ENCODE measurements at regions not wholly inside any gene's neighbourhood (a gene's known extent, or its start where the extent isn't known, plus 50 kb on each side); places are given as distances from the start of the nearest gene placed in this dataset.

DNA sequence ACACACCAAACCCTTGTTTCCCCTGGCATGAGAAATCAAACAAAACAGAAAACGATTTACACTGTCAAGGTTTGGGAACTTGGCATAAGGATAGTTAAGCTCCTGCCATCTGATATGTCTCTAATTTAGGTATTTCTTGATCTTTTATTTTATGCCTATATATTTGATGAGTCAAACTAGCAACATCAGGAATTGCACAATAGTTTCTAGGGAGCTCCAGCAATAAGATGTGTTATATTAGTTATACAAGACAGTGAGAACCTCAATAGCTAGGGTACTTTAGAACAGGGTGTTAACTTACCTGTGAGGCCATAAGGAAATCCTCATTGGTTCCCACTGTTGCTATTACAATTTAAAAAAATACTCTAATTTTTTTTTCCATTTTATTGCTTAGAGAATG, 474.2 kb downstream of the GBA3 start:
- DNase-seq: no peak

DNA sequence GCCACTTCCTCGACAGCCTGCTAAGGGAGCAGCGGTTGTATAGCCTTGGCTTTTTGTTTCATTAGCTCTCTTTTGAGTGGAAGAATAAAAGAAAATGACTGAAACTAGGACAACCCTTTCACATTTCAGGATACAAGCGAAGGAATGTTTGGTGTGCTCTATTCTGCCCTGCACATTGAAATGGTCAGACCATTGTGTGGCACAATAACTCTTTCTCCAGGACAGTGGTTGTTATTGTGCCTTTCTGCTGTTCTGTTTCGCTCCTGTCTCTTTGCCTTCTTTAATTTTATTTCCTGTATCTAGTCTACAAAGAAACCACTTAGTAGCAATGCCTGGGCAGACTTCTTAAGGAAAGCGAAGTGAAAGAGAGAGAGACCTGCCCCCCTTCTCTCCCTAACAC, 473.7 kb downstream of the GBA3 start:
- DNase-seq: no peak

DNA sequence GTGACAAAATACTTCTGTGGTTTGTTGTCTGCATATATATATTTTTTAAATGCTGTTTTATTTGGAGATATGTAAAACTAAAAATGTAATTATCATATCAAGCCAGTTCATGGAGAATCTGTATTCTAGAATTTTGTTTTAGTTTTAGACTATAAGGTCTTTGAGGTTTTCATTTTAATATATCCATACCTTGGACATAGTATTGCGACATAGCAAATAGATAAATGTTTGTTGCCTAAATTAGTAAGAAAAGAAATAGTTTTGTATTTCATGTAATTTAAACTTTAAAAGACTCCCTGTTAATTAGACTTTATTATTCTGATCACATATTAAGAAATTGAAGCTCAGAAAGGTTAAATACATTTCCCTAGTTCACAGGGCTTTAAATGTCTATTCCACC, 472.9 kb downstream of the GBA3 start:
- DNase-seq: no peak

DNA sequence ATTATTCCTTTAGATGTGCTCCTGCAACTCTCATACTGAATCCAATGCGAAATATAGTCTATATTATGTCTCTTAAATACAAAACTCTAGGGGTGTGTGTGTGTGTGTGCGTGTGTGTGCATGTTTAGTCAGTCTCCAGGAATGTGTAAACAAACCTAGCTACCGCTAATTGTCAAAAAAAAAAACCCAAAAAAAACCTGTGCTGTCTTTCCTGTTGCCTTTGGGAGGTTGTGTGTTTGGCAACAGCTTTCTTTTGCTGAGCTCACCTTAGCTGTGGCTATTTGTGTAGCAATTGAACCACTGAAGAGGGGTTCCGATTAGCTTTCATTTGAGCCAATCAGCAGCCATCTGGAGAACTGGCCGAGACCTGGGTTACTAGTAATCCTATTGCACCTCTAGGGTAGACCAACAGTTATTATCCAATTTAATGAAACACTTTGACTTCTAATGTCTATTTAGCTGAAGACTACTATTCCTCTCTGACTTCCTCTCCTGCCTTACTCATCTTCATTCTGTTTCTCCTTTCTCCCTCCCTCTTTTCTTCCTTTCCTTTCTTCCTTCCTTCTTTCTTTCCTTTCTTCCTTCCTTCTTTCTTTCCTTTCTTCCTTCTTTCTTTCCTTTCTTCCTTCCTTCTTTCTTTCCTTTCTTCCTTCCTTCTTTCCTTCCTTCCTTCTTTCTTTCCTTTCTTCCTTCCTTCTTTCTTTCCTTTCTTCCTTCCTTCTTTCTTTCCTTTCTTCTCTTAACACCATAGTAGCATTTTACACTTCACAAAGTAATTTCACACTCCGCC, 471.1 kb downstream of the GBA3 start:
- no peak for DNase-seq

DNA sequence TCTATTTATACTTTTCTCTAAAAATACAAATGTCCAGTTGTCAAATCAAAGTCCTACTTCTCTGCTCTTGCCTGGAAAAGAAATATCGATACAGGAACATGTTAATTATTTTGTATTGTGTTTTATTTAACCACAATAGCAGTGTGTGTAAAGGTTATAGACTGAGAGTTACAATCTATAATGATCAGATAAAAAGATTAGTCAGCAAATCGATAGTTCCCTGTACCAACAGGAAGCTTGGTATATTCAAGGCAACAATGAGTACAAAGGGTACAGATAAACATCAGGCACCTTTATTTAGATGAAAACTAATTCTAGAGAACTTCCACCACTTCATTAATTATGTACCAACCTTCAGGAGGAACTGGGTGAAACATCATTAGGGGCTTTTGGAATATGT, 469.5 kb downstream of the GBA3 start:
- no peak for DNase-seq

DNA sequence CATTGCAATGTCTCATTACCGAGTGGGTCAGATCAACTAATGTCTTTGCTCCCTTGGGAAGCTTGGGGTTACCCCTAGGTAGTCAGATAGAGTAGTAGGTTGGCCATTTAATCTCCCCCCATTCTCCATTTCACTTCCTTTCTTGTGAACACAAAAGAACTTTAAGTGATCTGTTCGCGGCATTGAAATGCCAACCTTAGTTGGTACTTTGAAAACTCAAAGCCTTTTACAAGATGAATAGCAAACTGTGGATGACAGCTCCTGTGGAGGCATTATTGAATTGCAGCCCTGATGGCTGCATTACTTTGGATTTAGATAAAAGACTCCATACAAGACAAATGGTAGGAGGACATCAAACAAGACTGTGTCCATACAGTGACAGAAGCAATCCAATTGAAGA, 469.1 kb downstream of the GBA3 start:
- no peak for DNase-seq

DNA sequence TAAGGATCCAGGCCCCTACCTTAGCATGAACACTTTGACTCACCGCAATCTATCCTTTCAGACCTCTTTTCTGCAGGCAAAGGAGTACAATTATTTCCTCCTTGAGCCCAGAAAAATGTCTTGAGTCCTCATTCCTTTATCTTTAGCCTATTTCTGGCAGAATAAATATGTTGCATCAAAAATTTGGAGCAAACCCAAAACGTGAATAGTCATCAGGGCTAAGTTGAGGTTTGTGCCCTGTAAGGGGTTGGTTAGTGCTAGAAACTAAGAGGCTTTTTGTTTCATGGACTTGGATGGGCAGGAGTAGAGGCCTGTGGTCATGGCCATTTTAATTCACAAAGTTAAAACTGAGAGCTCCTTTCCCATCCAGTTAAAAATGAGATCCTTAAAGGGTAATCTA, 460.3 kb downstream of the GBA3 start:
- no peak for DNase-seq

DNA sequence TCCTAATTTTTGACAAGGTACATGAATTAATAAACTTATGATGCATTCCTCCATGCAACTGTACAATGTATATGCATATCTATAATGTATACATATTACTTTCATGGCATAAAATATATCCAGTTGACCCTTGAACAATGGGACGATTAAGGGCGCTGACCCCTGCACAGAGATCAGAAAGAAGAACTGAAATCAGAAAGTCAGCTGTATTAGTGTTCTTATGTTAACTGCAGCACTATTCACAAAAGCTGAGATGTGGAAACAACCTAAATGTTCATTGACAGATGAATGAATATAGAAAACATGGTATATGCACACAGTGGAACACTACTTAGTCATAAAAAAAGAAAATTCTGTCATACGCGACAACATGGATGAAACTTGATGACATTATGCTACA, 457.1 kb downstream of the GBA3 start:
- no peak for DNase-seq

DNA sequence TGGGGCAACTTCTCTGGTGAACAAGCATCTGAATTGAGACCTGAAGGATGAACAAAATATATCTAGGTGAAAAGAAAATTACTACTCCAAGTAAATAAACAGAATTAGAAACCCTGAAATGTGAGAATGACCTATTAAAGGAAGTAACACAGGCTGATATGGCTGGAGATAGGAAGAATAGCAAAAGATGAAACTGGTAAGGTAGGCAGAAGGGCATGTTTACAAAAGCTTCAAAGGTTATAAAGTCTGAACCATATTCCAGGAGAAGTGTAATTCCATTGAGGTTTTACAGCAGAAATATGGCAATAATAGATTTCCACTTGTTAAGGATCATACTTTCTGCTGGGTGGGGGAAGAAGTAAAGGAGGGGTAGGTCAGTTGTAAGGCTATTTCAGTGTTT, 452.0 kb downstream of the GBA3 start:
- no peak for DNase-seq

DNA sequence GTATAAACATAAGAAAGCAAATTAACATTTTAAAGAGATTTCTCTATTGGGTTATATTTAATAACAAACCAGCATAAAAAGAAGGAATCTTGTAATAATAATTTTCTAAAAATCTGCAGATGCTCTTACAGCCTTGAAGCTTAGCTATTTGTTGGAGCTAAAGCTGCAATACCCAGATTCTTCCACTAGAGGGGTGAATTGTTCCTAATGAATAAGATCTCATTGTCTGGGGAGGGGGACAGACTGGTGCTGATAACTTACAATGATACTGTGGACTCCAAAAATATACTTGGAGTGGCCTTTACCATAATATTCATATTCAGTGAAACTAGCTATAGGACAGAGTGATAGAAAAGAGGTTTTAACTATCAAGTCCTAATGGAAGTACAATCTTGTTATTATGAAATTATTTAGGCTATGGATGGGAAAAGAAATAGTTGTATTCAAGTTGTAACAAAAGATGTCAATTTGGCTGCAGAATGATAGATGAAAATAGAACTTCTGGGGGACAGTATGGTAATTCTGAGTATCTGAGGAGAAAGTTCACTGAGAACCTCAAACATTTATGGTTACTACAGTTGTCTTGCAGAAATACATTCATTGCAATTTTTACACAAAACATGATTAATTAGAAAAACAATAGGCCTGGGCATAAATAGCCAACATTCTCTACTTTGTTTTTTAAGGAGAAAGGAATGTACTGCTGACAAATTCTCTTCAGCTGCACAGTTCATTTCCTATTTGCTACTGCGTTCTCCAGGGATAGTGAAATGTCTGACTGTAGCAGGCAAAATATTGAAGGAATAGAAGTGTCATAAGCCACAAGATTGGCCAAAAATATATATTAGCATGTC, 443.3 kb downstream of the GBA3 start:
- no peak for DNase-seq

DNA sequence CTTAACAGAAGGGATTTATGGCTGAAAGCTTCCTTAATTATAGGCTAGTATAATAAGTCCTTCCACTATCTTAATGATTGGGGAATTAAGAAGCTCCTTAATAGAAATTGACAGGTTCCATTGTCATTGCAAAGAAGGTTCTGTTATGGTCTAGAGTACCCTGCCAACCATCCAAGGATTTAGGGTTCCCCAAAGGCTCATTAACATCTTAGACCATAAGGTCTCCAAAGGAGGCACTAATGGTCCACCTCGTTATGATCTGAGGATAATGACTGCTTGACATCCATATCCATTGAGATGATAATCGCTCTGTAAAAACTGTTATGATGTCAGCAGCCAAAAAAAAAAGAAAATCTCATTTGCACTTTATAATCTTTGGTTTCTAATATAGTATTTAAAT, 441.6 kb downstream of the GBA3 start:
- no peak for DNase-seq

DNA sequence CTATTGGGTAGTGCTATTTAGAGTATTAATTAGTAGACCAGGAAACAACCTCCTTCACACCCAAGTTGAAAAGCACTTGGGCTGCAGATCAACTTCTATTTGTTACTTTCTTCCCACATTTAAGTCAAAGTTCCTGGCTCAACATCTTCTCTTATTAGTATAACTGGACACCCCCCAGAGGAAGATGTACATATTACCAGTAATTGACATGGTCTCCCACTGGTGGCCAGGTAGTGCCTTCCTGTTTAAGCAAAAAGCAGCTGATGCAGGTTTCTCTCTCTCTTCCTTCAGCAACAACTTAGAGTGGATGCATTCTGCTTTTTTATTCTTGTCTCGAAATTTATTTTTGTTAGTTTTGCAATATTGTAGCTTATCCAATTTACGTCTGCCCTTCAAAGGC, 438.1 kb downstream of the GBA3 start:
- no peak for DNase-seq

DNA sequence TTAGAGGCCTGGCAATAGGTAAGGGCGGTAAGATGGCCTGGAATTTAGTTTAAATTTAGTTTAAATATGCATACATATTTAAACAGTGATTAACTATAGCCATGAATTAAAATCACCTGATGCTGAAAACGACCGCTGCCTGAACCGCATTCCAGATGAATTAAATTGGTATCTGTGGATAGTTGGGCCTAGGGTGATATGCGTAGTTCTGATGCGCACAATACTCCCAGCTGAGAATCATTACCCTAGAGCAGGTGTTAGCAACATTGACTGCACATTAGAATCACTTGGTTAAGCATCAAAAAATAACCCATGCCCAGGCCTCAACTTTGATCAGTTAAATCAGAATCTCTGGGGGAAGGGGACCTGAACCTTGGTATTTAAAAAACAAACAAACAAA, 432.4 kb downstream of the GBA3 start:
- DNase-seq: no peak

DNA sequence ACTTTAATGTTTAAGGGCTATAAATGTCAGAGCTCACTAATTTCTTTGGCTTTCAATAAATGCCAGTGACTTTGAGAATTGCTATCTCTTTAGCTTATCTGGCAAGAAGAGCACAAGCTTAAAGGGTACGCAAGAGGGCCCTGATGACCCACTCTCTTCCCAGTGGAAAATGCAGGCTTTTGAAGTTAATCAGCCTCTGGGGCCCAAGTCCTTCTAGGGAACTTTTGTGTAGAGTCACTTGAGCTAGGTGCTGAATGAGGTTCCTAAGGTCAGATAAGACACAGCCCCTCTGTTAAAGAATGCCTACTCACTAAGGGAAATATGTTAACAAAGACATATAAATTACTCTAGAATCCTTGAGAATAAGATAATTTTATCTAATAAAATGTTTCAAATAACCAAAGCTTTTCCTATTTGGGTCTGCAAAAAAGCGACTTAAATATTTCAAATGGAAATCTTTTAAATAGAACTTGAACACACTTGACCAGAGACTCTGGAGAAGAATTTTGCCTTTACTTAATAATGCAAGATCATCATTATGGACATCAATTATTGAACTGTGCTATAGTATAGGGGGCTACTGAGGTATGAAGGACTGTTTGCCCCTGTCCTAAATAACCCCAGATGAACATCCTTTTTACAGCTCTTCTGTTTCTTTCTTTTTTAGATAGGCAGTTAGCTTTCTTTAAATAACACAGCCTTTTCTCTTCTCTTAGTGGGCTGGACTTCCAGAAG, 430.1 kb downstream of the GBA3 start:
- DNase-seq: no peak

DNA sequence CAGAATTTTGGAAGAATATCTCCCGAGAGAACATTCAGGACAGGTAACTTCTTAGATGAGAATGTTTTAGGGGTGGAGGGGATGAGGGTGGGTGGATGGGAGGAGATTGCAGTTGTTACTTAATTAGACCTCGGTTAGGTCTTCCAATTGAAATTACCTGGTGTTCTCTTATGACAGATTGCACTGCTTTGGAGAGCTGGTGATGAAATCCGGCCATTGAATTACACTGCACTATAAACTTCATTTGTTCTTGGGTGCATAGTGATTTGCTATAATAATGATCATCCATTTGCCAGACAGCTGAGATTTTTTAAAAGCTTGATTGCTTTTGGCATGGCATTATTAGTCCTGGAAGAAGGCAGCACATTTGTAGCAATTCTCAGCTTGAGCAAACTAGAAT, 427.6 kb downstream of the GBA3 start:
- no peak for DNase-seq

DNA sequence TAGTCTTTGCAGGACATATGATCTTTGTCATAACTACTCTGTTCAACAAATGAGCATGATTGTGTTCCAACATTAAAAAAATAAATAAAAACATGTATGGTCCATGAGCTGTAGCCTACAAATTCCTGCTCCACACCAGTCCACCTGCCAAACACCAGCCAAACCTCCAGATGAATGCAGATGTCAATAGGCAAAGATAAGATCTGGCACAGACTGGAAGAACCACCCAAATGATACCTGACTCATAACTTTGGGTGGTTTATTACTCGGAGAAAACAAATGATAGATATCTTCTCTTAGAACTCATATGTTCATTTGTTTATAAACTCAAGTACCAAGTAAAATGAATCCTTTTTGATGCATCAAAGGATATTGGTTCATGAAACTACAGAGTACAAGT, 425.1 kb downstream of the GBA3 start:
- DNase-seq: no peak

DNA sequence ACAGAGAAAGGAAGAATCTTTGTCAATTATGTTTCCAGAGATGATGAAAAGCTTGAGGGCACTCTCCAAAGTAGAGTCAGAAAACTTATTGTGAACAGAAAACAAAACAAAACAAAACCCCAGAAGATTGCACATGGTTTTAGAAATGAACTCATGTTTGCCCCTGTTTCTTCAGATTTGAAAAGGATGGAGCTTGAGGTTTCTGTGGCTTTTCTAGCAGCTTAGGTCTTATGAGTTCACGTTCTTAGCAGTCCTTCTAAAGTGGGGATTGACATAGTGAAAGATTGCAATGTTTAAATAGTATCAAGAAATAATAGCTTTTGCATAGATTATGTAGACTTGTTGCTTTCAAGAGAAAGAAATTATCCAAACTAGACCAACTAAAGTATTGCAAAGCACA, 421.8 kb downstream of the GBA3 start:
- DNase-seq: no peak

DNA sequence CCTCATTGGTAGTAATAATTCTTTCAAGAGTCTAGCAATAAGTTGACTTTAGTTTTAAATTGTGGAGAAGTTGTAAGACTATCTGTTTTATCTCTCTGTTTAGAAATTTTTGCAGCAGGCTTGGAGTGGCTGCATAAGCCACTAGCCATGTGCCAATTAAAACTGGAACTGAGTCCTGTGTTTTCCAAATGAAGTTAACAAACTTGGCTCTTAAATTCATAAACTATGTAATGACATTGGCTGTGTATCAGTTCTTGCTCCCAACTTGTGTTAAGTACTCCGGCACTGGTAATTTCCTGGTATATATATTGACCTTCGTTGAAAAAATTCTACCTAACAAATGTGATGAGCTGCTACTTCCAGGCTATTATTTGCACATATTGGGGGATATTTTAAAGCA, 420.4 kb downstream of the GBA3 start:
- DNase-seq: no peak

DNA sequence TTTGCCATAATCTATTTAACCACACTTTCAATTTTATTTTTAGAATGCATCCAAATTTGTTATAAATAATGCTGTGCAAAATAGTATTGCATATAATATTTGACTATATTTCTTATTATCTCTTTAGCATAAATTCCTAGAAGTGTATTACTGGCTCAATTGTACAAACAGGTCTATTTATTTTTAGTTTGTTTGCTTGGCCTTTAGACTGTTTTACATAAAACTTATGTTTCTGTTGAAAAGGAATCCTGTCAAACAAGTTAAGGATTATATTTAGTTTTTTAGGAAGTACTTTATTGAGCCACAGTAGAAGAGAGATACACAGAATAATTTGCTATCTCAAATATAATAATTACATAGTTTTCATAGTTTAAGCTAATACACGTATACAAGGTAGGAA, 413.8 kb downstream of the GBA3 start:
- DNase-seq: no peak

DNA sequence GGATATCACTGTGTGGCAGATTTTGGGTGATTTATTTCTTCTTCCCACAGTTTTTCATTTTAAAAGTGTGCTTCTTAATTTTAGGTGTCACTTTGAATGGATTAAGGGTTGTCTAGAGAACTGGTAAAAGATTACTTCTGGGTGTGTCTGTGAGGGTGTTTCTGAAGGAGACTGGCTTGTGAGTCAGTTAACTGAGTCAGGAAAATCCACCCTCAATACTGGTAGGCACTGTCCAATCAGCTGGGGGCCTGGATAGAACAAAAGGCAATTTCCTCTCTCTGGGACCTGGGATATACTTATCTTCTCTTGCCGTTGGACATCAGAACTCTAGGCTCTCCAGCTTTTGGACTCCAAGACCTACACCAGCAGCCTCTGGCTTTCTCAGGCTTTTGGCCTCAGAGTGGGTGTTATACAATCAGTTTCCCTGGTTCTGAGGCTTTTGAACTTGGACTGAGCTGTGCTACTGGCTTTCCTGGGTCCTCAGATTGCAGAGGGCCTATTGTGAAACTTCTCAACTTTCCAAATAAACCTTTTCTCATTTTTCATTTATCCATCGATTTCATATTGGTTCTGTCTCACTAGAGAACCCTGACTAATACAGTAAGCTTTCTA, 413.1 kb downstream of the GBA3 start:
- DNase-seq: no peak

DNA sequence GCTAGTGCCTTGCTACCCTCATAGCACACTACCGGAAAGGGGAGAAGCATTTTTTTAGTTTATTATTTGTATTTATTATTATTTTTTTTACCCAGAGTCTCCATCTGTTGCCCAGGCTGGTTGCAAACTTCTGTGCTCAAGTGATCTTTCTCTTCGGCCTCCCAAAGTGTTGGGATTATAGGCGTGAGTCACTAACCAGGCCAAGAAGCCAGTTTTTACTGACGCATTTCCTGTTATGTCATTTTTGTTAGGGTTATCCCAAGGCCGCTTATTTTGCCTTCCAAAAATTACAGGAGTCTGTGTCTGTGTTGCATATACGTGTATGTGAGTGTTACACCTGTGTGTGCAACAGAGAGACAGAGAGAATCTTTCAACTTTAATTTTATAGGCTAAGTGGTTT, 404.5 kb downstream of the GBA3 start:
- no peak for DNase-seq

DNA sequence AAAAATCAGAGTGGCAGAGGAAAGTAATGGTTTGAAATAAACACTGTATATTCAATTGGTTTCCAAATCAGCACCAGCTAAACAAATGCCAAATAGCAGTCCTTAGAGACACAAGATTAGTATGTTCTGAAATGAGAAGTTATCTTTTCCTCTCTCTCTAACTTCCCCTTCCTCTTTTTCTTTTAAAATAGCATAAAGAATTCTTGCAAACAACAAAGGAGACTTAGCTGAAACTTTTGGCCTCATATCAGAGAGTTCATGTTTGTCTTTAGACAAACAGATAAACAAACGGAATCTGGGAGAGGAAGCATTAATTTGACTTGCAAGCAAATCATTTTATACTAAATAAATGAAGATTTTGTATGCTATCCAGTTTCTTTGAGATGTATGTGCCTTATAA, 399.0 kb downstream of the GBA3 start:
- DNase-seq: no peak

DNA sequence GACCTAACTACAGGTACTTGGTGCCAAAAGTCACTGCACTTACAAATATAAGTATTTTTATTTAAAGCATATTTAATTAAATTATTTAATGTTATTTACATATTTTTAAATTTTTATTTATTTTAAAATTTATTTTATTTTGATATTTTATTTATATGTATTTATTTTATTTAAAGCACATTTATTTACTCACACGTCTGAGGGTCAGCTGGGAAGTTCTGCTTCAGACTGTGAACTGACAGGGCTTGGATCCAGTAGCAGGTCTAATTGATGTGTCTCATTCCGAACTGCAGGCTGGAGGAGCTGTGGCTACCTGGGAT, 392.5 kb downstream of the GBA3 start:
- no peak for DNase-seq

All from occipital lobe (tissue), 1 donor.